ENCODE measurements at regions not wholly inside any gene's neighbourhood (a gene's known extent, or its start where the extent isn't known, plus 50 kb on each side); places are given as distances from the start of the nearest gene placed in this dataset.
"Not testable (repeated sequence)": the region's sequence is repeated elsewhere in the genome, so short reads cannot be mapped to it uniquely, and the experiment has no call there.

DNA sequence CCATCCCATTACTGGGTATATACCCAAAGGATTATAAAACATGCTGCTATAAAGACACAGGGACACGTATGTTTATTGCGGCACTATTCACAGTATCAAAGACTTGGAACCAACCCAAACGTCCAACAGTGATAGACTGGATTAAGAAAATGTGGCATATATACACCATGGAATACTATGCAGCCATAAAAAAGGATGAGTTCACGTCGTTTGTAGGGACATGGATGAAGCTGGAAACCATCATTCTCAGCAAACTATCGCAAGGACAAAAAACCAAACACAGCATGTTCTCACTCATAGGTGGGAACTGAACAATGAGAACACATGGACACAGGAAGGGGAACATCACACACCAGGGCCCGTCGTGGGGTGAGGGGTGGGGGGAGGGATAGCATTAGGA lies 106.1 kb downstream of the CHD1L start:
- FAIRE-seq; DNase-seq (ENCODE audit: insufficient read length): not testable (repeated sequence)

DNA sequence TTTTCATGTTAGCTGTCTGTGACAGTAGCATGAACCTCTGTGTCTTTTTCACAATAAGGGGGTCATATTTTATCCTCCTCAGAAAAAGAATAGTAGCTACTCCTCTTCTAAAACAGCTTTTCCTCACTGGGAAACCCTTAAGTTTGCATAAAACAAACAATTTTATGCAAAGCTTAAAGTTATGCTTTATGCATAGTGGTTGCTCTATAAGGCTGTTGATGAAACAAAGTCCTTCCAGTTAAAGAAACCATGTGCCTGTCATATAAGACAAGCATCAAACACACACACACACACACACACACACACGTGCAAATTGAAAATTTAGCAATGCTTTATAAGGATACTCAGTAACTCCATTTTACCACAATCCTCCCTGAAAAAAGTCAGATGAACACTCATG lies 107.0 kb downstream of the CHD1L start:
- DNase-seq (ENCODE audit: insufficient read length), result no peak
- FAIRE-seq, result no peak
- TF ChIP-seq TAF1 (IDR thresholded peaks at IDR 0.05; ENCODE audit: borderline replicate concordance, low read depth, low read length) (no peak), POLR2A (IDR thresholded peaks at IDR 0.05; ENCODE audit: low read depth, low read length) (no peak), POLR2AphosphoS5 (IDR thresholded peaks at IDR 0.05; ENCODE audit: low read depth, low read length) (no peak)

DNA sequence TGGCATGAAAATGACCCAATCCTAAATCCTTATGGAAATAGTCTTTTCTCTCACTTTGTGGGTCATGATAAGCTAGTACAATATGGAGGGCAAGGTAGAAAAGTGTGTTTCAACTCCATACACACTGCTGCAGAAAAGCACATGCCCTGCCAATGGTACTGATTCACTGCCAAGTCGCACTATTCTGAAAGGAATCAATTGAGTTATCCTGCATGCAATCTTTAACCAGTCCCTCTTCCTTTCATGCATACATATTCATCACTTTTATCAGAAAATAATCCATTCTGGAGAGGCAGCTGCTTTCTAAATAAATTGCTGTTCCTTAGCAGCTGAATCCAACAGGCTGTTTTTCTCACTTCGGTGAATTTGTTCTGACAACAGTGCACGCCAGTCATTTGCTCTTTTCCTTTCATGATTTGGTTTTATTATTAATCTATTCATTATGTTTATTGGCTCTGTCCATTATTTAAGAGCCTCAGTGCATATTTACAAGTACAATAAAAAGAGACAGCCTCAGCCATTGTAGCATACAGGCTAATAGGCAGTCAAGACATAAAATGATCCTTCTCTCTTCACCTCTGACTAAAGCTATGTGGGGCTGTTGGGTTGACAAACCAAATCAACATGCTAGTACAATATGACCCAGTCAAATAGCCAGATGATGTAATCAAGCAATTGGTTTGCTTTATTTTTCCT lies 108.8 kb downstream of the CHD1L start:
- FAIRE-seq (no peak), DNase-seq (ENCODE audit: insufficient read length) (no peak)
- TF ChIP-seq TAF1 (IDR thresholded peaks at IDR 0.05; ENCODE audit: borderline replicate concordance, low read depth, low read length) (no peak), POLR2AphosphoS5 (IDR thresholded peaks at IDR 0.05; ENCODE audit: low read depth, low read length) (no peak), POLR2A (IDR thresholded peaks at IDR 0.05; ENCODE audit: low read depth, low read length) (no peak)

DNA sequence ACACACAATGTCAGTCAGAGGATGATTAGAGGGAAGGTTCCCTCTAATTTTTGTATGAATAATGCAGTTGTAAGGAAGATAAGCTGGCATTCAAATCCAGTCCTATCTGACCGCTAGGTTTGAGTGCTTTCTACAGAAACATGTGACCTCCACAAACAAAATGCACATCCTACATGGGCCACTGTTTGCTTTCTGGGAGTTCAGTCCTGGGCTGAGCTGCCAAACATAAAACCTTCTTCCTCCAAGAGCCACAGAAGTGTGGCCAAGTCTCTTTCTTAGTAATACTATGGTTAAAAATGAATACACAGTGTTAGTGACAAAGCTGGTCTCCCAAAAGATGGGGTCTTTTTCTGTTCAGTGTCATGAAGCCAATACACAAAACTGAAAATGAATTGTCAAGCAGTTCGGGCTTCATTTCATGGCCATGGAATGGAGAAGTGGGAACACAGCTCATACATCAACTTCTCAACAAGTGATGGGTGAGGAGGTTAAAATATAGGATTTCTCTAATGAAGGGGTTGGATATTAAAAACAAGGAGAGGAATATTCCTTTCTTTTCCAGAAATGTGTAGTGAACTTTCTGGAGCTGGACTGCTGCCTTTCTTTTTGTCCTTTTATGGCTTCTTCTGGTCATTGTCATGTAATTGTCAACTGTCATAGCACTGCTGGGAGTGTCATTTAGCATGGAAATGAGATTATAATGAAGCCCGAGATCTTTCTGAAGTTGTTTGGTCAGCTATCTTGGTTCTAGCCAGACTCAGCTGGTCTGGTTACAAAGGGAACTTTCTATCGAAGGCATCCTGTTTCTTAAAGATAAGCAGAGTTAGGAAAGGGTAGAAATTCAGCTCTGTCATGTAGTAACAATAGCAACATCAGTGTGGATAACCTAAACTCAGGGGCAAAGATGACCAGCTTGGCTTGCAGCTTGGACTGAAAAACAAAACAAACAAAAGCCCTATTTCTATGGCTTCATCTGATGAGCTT lies 135.1 kb downstream of the CHD1L start:
- FAIRE-seq (no peak), DNase-seq (ENCODE audit: insufficient read length) (no peak)
- TF ChIP-seq TAF1 (IDR thresholded peaks at IDR 0.05; ENCODE audit: borderline replicate concordance, low read depth, low read length) (no peak), POLR2A (IDR thresholded peaks at IDR 0.05; ENCODE audit: low read depth, low read length) (no peak), POLR2AphosphoS5 (IDR thresholded peaks at IDR 0.05; ENCODE audit: low read depth, low read length) (no peak)

DNA sequence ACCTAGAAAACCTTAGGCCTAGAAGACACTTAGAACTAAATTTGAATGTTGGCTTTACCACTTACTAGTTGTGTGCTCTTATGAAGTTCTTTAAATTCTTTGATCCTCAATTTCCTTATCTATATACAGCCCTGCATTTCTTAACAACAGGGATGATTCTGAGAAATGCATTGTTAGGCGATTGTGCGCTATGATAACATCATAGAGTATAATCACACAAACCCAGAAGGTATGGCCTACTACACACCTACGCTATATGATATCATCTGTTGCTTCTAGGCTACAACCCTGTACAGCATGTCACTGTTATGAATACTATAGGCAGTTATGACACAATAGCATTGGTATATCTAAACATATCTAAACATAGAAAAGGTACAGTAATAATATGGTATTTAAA lies 137.4 kb downstream of the CHD1L start:
- FAIRE-seq, result no peak
- no peak for TF ChIP-seq TAF1 (IDR thresholded peaks at IDR 0.05; ENCODE audit: borderline replicate concordance, low read depth, low read length)
- TF ChIP-seq POLR2AphosphoS5 (IDR thresholded peaks at IDR 0.05; ENCODE audit: low read depth, low read length), result no peak
- no peak for TF ChIP-seq POLR2A (IDR thresholded peaks at IDR 0.05; ENCODE audit: low read depth, low read length)
- no peak for DNase-seq (ENCODE audit: insufficient read length)

DNA sequence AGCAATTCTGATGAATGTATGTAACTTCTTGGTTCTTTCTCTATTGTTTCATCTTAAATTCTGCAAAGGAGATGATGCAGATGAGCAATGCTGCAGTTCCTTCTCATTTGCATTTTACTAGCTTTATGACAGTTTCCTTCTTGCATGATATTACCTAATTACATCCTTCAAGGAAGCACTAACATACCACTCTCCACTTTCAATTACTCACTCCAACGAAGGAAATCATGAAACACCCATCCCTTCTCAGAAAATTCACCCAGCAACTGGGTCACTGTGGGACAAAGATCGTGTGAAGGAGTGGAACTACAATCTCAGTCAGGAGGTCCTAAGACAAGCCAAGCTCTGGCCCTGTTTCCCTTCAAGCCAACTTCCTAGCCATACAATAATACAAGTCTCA lies 142.3 kb downstream of the CHD1L start:
- FAIRE-seq, result no peak
- no peak for DNase-seq (ENCODE audit: insufficient read length)
- no peak for TF ChIP-seq POLR2AphosphoS5 (IDR thresholded peaks at IDR 0.05; ENCODE audit: low read depth, low read length)
- no peak for TF ChIP-seq POLR2A (IDR thresholded peaks at IDR 0.05; ENCODE audit: low read depth, low read length)
- TF ChIP-seq TAF1 (IDR thresholded peaks at IDR 0.05; ENCODE audit: borderline replicate concordance, low read depth, low read length), result no peak

DNA sequence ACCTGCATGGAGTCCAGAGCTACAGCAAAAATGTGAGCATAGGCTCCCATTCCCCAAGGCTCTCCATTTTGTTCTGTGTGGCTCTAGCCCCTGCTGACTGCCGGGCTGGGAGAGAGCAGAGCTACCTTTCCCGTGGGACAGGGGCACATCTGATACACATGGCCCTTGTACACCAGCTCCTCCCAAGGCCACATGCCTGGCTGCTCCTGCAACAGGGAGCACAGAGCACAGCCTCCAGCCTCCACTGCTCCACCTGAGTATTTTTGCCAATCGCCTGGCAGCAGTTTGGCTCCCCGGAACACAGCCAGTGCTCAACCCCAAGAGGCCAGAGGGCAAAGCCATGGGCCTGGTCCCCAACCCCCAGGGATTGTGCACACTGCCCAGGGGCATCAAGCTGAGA lies 146.5 kb downstream of the CHD1L start:
- DNase-seq (ENCODE audit: insufficient read length), result no peak
- TF ChIP-seq POLR2A (IDR thresholded peaks at IDR 0.05; ENCODE audit: low read depth, low read length) (no peak), POLR2AphosphoS5 (IDR thresholded peaks at IDR 0.05; ENCODE audit: low read depth, low read length) (no peak)

DNA sequence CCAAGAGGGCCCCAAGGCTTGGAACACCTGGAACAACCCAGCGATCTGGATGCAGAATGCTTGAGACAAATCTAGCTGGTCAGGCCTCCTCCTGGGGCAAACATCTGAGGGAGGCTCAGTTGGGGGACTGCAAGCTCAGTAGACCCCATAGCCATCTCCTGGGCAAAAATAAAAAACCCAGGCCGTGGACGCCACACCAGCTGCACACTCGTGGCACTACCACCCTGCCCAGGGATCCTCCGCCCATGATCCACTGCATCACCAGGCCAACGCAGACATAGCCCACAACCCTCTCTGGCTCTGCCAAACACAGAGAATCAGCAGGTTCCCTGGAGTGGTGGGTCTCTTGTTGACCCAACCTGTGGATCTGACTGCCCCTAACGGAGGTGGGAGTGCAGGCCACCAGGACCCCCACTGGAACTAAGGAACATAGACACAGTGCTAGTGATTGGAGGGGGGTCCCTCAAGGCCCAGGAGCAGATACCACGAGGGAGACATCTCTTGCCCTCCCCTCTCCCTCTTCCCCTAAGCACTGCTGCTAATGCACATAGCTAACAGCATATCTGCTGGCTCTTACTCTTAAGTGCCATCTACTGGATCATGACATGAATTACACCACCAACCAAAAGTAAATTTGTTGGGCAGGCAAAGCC lies 147.2 kb downstream of the CHD1L start:
- peak; percentile 87 for FAIRE-seq
- TF ChIP-seq POLR2A (IDR thresholded peaks at IDR 0.05; ENCODE audit: low read depth, low read length), result no peak
- no peak for TF ChIP-seq TAF1 (IDR thresholded peaks at IDR 0.05; ENCODE audit: borderline replicate concordance, low read depth, low read length)
- no peak for TF ChIP-seq POLR2AphosphoS5 (IDR thresholded peaks at IDR 0.05; ENCODE audit: low read depth, low read length)
- DNase-seq (ENCODE audit: insufficient read length), result peak; percentile 12

More for the DNA sequence above, 146.5 kb downstream of the CHD1L start:
- FAIRE-seq, result no peak

DNA sequence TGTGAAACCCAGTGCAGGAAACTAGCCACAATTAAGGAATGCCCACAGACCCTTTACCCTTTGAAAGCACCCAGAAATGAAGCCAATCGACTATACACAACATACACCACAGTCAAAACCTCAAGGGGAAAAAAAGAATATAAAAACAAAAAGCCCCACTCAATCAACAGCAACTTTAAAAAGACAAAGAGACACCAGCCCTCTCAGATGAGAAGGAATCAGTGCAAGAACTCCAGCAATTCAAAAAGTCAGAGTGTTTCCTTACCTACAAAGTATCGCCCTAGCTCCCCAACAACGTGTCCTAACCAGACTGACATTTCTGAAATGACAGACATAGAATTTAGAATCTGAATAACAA lies 147.7 kb downstream of the CHD1L start:
- no peak for TF ChIP-seq TAF1 (IDR thresholded peaks at IDR 0.05; ENCODE audit: borderline replicate concordance, low read depth, low read length)
- no peak for TF ChIP-seq POLR2AphosphoS5 (IDR thresholded peaks at IDR 0.05; ENCODE audit: low read depth, low read length)
- TF ChIP-seq POLR2A (IDR thresholded peaks at IDR 0.05; ENCODE audit: low read depth, low read length), result no peak
- FAIRE-seq (no peak), DNase-seq (ENCODE audit: insufficient read length) (no peak)

DNA sequence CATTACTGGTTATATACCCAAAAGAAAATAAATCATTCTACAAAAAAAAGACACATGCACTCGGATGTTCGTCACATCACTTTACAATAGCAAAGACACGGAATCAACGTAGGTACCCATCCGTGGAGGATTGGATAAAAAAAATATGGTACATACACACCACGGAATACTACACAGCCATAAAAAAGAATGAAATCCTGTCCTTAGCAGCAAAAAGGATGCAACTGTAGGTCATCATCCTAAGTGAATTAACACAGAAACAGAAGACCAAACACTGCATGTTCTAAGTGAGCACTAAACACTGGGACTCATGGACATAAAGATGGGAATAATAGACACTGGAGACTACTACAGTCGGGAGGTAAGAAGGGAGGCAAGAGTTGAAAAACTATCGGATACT lies 148.6 kb downstream of the CHD1L start:
- no peak for TF ChIP-seq POLR2AphosphoS5 (IDR thresholded peaks at IDR 0.05; ENCODE audit: low read depth, low read length)
- no peak for TF ChIP-seq TAF1 (IDR thresholded peaks at IDR 0.05; ENCODE audit: borderline replicate concordance, low read depth, low read length)
- no peak for TF ChIP-seq POLR2A (IDR thresholded peaks at IDR 0.05; ENCODE audit: low read depth, low read length)
- no peak for DNase-seq (ENCODE audit: insufficient read length)
- no peak for FAIRE-seq

DNA sequence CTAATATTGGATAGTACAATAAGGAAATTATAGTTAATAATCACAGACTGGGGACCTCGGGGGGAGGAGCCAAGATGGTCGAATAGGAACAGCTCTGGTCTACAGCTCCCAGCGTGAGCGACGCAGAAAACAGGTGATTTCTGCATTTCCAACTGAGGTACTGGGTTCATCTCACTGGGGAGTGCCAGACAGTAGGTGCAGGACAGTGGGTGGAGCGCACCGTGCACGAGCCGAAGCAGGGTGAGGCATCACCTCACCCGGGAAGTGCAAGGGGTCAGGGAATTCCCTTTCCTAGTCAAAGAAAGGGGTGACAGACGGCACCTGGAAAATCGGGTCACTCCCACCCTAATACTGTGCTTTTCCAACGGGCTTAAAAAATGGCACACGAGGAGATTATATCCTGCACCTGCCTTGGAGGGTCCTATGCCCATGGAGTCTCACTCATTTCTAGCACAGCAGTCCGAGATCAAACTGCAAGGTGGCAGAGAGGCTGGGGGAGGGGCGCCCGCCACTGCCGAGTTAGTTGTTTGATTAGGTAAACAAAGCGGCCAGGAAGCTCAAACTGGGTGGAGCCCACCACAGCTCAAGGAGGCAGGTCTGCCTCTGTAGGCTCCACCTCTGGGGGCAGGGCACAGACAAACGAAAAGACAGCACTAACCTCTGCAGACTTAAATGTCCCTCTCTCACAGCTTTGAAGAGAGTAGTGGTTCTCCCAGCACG lies 138.8 kb upstream of the BCL9 start:
- not testable (repeated sequence) for DNase-seq (ENCODE audit: insufficient read length); FAIRE-seq

DNA sequence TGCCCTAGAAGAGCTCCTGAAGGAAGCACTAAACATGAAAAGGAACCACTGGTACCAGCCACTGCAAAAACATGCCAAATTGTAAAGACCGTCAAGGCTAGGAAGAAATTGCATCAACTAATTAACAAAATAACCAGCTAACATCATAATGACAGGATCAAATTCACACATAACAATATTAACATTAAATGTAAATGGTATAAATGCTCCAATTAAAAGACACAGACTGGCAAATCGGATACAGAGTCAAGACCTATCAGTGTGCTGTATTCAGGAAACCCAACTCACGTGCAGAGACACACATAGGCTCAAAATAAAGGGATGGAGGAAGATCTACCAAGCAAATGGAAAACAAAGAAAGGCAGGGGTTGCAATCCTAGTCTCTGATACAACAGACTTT lies 137.0 kb upstream of the BCL9 start:
- FAIRE-seq; DNase-seq (ENCODE audit: insufficient read length): not testable (repeated sequence)
